Nephron (organoid): ENCODE measurements at regions not wholly inside any gene's neighbourhood (a gene's known extent, or its start where the extent isn't known, plus 50 kb on each side); places are given as distances from the start of the nearest gene placed in this dataset.
A peak's percentile ranks its signal among the peaks of the same experiment; 100 is the strongest.

Source experiments
- H3K27ac Mint-ChIP-seq, 3 experiments: 2 replicates each; pipeline ENCODE4 v1.8.0; 2020; ENCODE audit warnings: mixed read lengths in 3 of 3, mild to moderate bottlenecking in 2 of 3, moderate library complexity in 1 of 3
- H3K27me3 Mint-ChIP-seq: 2 replicates; pipeline ENCODE4 v1.8.0; 2021; ENCODE audit warnings: low read depth, mild to moderate bottlenecking, moderate library complexity, mixed read lengths
- H3K36me3 Mint-ChIP-seq: 2 replicates; pipeline ENCODE4 v1.8.0; 2020; ENCODE audit warnings: low read depth, mixed read lengths
- H3K4me1 Mint-ChIP-seq: 2 replicates; pipeline ENCODE4 v1.8.0; 2020; ENCODE audit warnings: mixed read lengths
- H3K4me3 Mint-ChIP-seq, 3 experiments: 2 replicates each; pipeline ENCODE4 v1.8.0; 2020; ENCODE audit warnings: mild to moderate bottlenecking in 3 of 3, mixed read lengths in 3 of 3, moderate library complexity in 2 of 3
- H3K9me3 Mint-ChIP-seq: 2 replicates; pipeline ENCODE4 v1.8.0; 2020; ENCODE audit warnings: mixed read lengths
- CTCF ChIP-seq, 3 experiments: fragments of 200-600 bp; sonication (generic); IDR thresholded peaks; one replicate each; pipeline ENCODE4 v1.5.0; 2021; ENCODE audit warnings: antibody characterized with exemption in 3 of 3; ENCODE audit not compliant: unreplicated experiment in 3 of 3

- Mint-ChIP-seq H3K4me3 (no peak overlapping the region), H3K36me3 (no peaks in the 10 kb centered on the region), H3K9me3 (no peaks in the 10 kb centered on the region), H3K27ac (no peak overlapping the region), H3K4me1 (peaks cover 10% of the 10 kb centered on the region), H3K27me3 (peaks cover 11% of the 10 kb centered on the region)
- no peak for TF ChIP-seq CTCF (IDR thresholded peaks at IDR 0.05; ENCODE audit: unreplicated experiment in 3 of 3)
Measured at GRCh38 chr21:38948377-38949069, 142.8 kb downstream of the ETS2 start.

GRCh38 chr21:38945545-38946245 lies 140.0 kb downstream of the ETS2 start:
- TF ChIP-seq CTCF (IDR thresholded peaks at IDR 0.05; ENCODE audit: unreplicated experiment in 3 of 3) = no peak
- peaks cover 10% of the 10 kb centered on the region for H3K4me1 Mint-ChIP-seq
- H3K27me3 Mint-ChIP-seq = peaks cover 16% of the 10 kb centered on the region
- H3K27ac Mint-ChIP-seq = peak overlapping the region; percentile 42 to 70 (median 67)
- no peaks in the 10 kb centered on the region for H3K36me3 Mint-ChIP-seq
- H3K4me3 Mint-ChIP-seq = no peak overlapping the region
- H3K9me3 Mint-ChIP-seq = no peaks in the 10 kb centered on the region

- H3K27ac Mint-ChIP-seq = no peak overlapping the region
Measured at GRCh38 chr21:38944903-38945302, 139.2 kb downstream of the ETS2 start.

GRCh38 chr21:38944402-38944801 lies 138.7 kb downstream of the ETS2 start:
- TF ChIP-seq CTCF (IDR thresholded peaks at IDR 0.05; ENCODE audit: unreplicated experiment in 3 of 3) = no peak
- H3K27me3 Mint-ChIP-seq = peaks cover 16% of the 10 kb centered on the region
- no peaks in the 10 kb centered on the region for H3K9me3 Mint-ChIP-seq
- H3K36me3 Mint-ChIP-seq = no peaks in the 10 kb centered on the region
- no peak overlapping the region for H3K4me3 Mint-ChIP-seq
- H3K4me1 Mint-ChIP-seq = peaks cover 10% of the 10 kb centered on the region
- no peak overlapping the region for H3K27ac Mint-ChIP-seq

More at GRCh38 chr21:38944903-38945302, 139.2 kb downstream of the ETS2 start:
- Mint-ChIP-seq H3K4me3 (no peak overlapping the region), H3K9me3 (no peaks in the 10 kb centered on the region), H3K27me3 (peaks cover 16% of the 10 kb centered on the region), H3K36me3 (no peaks in the 10 kb centered on the region), H3K4me1 (peaks cover 10% of the 10 kb centered on the region)
- no peak for TF ChIP-seq CTCF (IDR thresholded peaks at IDR 0.05; ENCODE audit: unreplicated experiment in 3 of 3)

GRCh38 chr21:38942748-38943211 lies 137.1 kb downstream of the ETS2 start:
- TF ChIP-seq CTCF (IDR thresholded peaks at IDR 0.05; ENCODE audit: unreplicated experiment in 3 of 3) = no peak
- Mint-ChIP-seq H3K36me3 (no peaks in the 10 kb centered on the region), H3K4me3 (no peak overlapping the region), H3K27me3 (peaks cover 9% of the 10 kb centered on the region), H3K4me1 (peaks cover 10% of the 10 kb centered on the region), H3K9me3 (no peaks in the 10 kb centered on the region), H3K27ac (no peak overlapping the region)
